ENCODE measurements at regions not wholly inside any gene's neighbourhood (a gene's known extent, or its start where the extent isn't known, plus 50 kb on each side); places are given as distances from the start of the nearest gene placed in this dataset.

DNA sequence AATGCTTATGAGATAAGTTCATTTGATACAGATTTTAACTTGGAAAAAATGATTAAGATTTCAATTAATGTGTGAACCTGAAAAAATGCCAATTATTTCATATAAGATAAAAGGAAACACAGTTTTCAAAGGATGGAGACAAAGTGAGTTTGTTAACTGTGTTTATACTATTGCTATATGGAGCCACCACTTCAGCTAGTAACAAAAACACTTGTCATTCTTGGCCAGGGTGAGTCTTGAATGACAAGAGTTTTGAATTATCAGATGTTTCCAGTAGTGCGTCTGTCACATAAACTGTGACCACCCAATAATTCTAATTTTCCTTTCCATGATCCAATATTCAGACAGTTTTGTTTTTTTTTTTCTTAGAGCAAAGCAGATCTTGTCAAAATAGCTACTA is 78.0 kb upstream of the GADL1 start (continued):
- TF ChIP-seq, protein P1, sequence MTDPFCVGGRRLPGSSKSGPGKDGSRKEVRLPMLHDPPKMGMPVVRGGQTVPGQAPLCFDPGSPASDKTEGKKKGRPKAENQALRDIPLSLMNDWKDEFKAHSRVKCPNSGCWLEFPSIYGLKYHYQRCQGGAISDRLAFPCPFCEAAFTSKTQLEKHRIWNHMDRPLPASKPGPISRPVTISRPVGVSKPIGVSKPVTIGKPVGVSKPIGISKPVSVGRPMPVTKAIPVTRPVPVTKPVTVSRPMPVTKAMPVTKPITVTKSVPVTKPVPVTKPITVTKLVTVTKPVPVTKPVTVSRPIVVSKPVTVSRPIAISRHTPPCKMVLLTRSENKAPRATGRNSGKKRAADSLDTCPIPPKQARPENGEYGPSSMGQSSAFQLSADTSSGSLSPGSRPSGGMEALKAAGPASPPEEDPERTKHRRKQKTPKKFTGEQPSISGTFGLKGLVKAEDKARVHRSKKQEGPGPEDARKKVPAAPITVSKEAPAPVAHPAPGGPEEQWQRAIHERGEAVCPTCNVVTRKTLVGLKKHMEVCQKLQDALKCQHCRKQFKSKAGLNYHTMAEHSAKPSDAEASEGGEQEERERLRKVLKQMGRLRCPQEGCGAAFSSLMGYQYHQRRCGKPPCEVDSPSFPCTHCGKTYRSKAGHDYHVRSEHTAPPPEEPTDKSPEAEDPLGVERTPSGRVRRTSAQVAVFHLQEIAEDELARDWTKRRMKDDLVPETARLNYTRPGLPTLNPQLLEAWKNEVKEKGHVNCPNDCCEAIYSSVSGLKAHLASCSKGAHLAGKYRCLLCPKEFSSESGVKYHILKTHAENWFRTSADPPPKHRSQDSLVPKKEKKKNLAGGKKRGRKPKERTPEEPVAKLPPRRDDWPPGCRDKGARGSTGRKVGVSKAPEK (CRISPR knock-in tag; IDR thresholded peaks at IDR 0.05; ENCODE audit: borderline replicate concordance) = no peak
- TF ChIP-seq, protein P2, sequence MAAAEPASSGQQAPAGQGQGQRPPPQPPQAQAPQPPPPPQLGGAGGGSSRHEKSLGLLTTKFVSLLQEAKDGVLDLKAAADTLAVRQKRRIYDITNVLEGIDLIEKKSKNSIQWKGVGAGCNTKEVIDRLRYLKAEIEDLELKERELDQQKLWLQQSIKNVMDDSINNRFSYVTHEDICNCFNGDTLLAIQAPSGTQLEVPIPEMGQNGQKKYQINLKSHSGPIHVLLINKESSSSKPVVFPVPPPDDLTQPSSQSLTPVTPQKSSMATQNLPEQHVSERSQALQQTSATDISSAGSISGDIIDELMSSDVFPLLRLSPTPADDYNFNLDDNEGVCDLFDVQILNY (CRISPR knock-in tag; conservative IDR thresholded peaks at IDR 0.05) = no peak
- TF ChIP-seq, protein P3, sequence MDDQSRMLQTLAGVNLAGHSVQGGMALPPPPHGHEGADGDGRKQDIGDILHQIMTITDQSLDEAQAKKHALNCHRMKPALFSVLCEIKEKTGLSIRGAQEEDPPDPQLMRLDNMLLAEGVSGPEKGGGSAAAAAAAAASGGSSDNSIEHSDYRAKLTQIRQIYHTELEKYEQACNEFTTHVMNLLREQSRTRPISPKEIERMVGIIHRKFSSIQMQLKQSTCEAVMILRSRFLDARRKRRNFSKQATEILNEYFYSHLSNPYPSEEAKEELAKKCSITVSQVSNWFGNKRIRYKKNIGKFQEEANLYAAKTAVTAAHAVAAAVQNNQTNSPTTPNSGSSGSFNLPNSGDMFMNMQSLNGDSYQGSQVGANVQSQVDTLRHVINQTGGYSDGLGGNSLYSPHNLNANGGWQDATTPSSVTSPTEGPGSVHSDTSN (CRISPR knock-in tag; IDR thresholded peaks at IDR 0.05; ENCODE audit: borderline replicate concordance) = no peak
- TF ChIP-seq NAIF1 (CRISPR knock-in tag; IDR thresholded peaks at IDR 0.05; ENCODE audit: borderline replicate concordance) = no peak
- TF ChIP-seq DPF2 (CRISPR knock-in tag; IDR thresholded peaks at IDR 0.05; ENCODE audit: borderline replicate concordance, low read depth) = no peak
- no peak for TF ChIP-seq MAZ (IDR thresholded peaks at IDR 0.05; ENCODE audit: borderline replicate concordance, low read depth, low read length)
- TF ChIP-seq MAZ (CRISPR knock-in tag; IDR thresholded peaks at IDR 0.05; ENCODE audit: low read depth) = no peak
- no peak for TF ChIP-seq NR2C2 (CRISPR knock-in tag; IDR thresholded peaks at IDR 0.05; ENCODE audit: borderline replicate concordance)
- no peak for TF ChIP-seq ZNF614 (CRISPR knock-in tag; IDR thresholded peaks at IDR 0.05; ENCODE audit: borderline replicate concordance)
- TF ChIP-seq, protein P4, sequence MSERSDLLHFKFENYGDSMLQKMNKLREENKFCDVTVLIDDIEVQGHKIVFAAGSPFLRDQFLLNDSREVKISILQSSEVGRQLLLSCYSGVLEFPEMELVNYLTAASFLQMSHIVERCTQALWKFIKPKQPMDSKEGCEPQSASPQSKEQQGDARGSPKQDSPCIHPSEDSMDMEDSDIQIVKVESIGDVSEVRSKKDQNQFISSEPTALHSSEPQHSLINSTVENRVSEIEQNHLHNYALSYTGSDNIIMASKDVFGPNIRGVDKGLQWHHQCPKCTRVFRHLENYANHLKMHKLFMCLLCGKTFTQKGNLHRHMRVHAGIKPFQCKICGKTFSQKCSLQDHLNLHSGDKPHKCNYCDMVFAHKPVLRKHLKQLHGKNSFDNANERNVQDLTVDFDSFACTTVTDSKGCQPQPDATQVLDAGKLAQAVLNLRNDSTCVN (CRISPR knock-in tag; IDR thresholded peaks at IDR 0.05; ENCODE audit: borderline replicate concordance) = no peak
- TF ChIP-seq NBN (conservative IDR thresholded peaks at IDR 0.05) = no peak

Data from HepG2 (cell line).